ENCODE measurements at regions not wholly inside any gene's neighbourhood (a gene's known extent, or its start where the extent isn't known, plus 50 kb on each side); places are given as distances from the start of the nearest gene placed in this dataset.

- no peak for DNase-seq (ENCODE audit: low read depth)
These were observed 269.6 kb downstream of the PARN start for GRCh38 chr16:14360326-14361037.

- no peak for DNase-seq (ENCODE audit: low read depth)
These were observed 271.3 kb downstream of the PARN start for GRCh38 chr16:14358697-14359305.

GRCh38 chr16:14357328-14357727, 272.7 kb downstream of the PARN start:
- DNase-seq (ENCODE audit: low read depth): no peak

- no peak for DNase-seq (ENCODE audit: low read depth)
These were observed 274.0 kb downstream of the PARN start for GRCh38 chr16:14356064-14356463.

- DNase-seq (ENCODE audit: low read depth): peak; percentile 41
These were observed 275.3 kb downstream of the PARN start for GRCh38 chr16:14354561-14355351.

GRCh38 chr16:14353340-14353739, 276.7 kb downstream of the PARN start:
- no peak for DNase-seq (ENCODE audit: low read depth)

- no peak for DNase-seq (ENCODE audit: low read depth)
These were observed 278.4 kb downstream of the PARN start for GRCh38 chr16:14351647-14352046.

GRCh38 chr16:14350626-14351025, 279.4 kb downstream of the PARN start:
- no peak for DNase-seq (ENCODE audit: low read depth)

GRCh38 chr16:14350081-14350480, 279.0 kb downstream of the MRTFB start:
- DNase-seq (ENCODE audit: low read depth): no peak

- DNase-seq (ENCODE audit: low read depth): no peak
These were observed 276.6 kb downstream of the MRTFB start for GRCh38 chr16:14347706-14348105.

GRCh38 chr16:14346278-14347142, 275.4 kb downstream of the MRTFB start:
- no peak for DNase-seq (ENCODE audit: low read depth)

- DNase-seq (ENCODE audit: low read depth): no peak
These were observed 274.5 kb downstream of the MRTFB start for GRCh38 chr16:14345512-14346115.

GRCh38 chr16:14344945-14345344, 273.8 kb downstream of the MRTFB start:
- DNase-seq (ENCODE audit: low read depth): no peak

- no peak for DNase-seq (ENCODE audit: low read depth)
These were observed 273.2 kb downstream of the MRTFB start for GRCh38 chr16:14344292-14344691.

GRCh38 chr16:14341324-14342225, 270.5 kb downstream of the MRTFB start:
- no peak for DNase-seq (ENCODE audit: low read depth)

GRCh38 chr16:14339694-14340093, 268.6 kb downstream of the MRTFB start:
- no peak for DNase-seq (ENCODE audit: low read depth)

- DNase-seq (ENCODE audit: low read depth): peak; percentile 14
These were observed 267.9 kb downstream of the MRTFB start for GRCh38 chr16:14338969-14339368.

- DNase-seq (ENCODE audit: low read depth): no peak
These were observed 267.1 kb downstream of the MRTFB start for GRCh38 chr16:14338236-14338635.

- DNase-seq (ENCODE audit: low read depth): peak; percentile 27
These were observed 266.4 kb downstream of the MRTFB start for GRCh38 chr16:14337303-14338191.

GRCh38 chr16:14335297-14335696, 264.2 kb downstream of the MRTFB start:
- no peak for DNase-seq (ENCODE audit: low read depth)
